ENCODE measurements at regions not wholly inside any gene's neighbourhood (a gene's known extent, or its start where the extent isn't known, plus 50 kb on each side); places are given as distances from the start of the nearest gene placed in this dataset.

DNA sequence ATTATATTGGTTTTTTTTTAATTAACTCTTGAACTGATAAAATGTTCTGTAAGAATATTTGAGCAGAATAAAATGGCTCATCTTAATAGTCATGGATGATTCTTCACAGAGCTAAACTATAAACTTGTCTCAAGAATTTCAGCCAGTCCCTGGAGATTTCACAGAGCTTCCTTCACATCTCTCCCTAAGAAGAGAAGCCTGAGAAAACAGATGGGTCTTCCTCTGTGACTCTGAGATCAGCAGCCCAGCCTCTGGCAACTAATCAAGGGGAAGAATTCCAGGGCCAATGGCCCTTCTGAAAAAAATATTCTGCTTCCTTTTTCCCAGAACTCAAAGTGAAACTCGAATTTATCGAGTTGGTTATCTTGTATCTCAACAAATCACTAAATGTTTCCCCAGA lies 122.2 kb upstream of the ITGA1 start:
- in situ Hi-C loops (cut with MboI; ENCODE audit: low sequenced_read_pairs): loop anchor here (25.0 kb wide), 1 partner anchor 1703 kb away; no protein-coding TSS in a partner anchor

DNA sequence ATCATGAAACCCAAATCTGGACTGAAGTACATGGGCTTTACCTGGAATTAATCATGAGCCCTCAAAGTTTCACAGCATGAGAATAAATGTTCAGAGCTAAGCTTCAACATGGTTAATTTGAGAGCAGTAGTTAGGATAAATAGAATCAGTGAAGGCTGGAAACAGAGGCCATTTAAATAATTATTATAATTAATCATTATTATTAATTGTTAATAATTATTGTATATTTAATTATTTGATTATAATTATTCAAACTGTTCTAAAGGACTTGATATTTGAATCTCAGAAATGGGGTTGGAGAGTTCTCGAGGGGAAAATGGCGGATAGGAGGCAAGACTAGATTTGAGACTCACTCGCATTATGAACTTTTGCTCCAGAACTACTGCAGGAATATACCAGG lies 119.6 kb upstream of the ITGA1 start:
- in situ Hi-C loops (cut with MboI; ENCODE audit: low sequenced_read_pairs): loop anchor here (25.0 kb wide), 1 partner anchor 1706 kb away; no protein-coding TSS in a partner anchor

DNA sequence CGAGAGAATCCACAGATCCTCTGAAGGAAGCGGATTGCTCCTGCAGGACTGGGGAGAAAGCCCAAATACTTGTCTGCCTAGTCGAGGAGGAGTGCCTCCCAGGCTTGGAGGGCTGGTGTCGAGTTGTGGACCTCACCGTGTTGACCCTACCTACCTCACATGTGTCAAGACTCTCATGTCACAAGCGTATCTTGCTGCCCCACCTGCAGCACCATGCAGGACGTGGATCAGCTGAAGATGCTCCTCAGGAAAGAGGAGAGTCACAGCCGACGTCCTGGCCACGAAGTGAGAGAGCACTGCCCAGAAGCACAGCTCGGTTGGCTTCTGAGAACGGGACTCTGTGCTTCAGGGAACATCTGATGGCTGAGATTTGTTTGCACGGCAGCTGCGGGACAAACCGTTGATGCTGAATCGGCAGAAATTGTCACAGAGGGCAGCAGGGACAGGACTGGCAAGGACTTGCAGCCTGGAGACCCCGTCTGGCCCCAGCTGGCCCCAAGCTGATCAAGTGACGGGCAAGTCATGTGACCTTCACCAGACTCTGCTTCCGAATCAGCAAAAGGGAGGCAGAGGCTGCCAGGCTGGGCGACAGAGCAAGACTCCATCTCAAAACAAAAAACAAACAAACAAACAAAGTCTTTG lies 119.1 kb upstream of the ITGA1 start:
- in situ Hi-C loops (cut with MboI; ENCODE audit: low sequenced_read_pairs): loop anchor here (25.0 kb wide), 1 partner anchor 1706 kb away; no protein-coding TSS in a partner anchor

DNA sequence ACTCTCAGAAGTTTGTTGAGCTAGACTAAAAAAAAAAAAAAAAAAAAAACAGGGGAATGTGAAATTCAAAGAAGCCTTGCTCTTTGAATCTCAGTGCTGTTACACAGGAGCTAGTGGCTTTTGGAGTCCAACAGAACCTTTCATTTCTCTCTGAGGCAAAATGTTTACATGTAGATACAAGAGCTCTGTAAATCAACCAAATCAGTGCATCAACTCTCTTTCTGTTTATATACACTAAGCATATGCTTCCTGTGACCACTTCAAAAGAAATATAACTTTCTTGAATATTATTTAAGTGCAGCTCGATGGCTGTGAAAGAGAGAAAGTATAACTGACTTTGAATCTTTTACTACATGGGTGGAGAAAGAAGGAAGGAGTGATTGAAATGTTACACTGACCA lies 115.3 kb upstream of the ITGA1 start:
- in situ Hi-C loops (cut with MboI; ENCODE audit: low sequenced_read_pairs): loop anchor here (25.0 kb wide), 1 partner anchor 1710 kb away; no protein-coding TSS in a partner anchor

DNA sequence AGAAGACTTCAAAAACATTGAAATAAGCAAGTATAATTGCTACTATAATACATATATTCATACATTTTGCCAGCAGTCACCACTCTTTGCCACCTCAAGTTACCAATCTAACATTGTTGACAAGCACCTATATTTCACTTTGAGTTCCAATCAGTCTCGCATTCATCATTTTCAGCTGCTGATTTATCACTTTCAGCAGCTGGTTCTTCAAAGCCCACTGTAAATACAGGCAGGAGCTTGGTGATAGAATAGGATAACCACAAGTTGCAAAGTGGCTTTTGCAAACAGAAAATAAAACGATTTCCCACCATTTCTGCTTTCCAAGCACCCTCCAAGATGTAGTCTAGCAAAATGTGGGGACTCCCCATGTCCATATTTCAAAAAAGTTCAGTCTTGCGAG lies 114.2 kb upstream of the ITGA1 start:
- in situ Hi-C loops (cut with MboI; ENCODE audit: low sequenced_read_pairs): loop anchor here (25.0 kb wide), 1 partner anchor 1711 kb away; no protein-coding TSS in a partner anchor

DNA sequence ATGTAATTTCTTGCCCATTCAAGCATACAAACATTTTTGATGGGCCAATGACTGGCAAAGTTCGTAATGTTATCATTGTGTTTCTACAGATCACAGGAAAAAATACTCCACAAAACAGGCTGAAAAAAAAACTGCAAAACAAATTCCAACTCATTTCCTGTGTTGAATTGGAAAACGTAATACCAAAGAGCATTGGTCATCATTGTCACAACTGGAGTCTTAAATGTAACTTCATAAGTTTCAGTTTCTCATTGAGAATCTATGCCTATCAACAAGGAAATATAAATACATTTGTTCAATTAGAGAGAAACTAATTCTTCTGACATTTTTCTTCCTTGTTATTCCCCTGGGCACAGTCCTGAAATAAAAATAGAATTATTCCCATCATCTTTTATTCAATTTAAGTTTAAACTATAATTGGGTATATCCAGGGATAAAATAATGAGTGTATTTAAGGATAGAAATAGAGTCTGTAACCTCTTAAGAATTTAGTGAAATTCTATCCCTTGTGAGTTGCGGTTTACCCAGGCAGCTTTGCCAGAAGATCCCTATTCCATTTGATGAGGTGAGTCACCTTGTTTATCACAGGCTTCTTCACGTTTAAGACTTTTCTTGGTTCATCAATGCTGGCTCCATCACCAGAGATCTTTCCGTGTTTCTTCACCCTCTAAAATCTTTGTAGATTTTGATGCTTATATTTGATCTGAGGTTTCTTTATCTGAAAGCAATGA lies 112.7 kb upstream of the ITGA1 start:
- in situ Hi-C loops (cut with MboI; ENCODE audit: low sequenced_read_pairs): loop anchor here (25.0 kb wide), 1 partner anchor 1713 kb away; no protein-coding TSS in a partner anchor

DNA sequence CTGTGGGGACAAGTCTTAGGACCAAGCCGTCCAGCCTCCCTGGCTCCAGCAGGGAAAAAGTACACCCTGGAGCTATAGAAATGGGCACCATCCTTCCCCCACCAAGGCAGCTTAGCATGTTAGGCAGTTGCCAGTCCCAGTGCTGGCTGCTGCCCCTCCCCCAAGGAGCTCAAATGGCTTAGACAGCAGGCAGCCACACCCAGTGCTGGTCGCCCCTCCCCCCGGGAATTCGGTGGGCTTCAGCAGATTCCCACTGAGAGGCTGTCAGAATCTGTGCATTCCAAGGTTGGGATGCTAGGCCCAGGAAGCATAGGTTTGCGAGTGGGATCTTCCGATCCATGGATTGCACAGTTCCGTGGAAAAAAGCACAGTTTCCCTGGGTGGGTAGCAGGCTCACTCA lies 105.2 kb upstream of the ITGA1 start:
- in situ Hi-C loops (cut with MboI; ENCODE audit: low sequenced_read_pairs): no loop called here

DNA sequence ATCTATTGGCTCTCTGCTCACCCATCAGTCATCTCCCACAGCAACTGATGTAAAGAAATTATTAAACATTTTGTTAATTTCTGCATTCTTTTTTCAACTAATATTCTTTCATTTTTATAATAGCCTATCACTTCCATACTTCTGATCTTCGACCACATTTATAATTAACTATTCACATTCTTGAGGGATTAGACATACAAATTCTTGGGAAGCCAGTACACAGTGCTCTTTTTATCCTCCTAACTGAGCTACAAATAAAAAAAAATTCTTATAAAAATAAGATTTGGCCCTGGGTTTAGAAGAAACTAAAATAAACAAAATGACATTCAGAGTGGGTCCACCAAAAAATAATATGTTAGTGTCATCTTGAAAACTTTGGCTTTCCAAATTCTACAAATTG lies 103.7 kb upstream of the ITGA1 start:
- in situ Hi-C loops (cut with MboI; ENCODE audit: low sequenced_read_pairs): no loop called here

DNA sequence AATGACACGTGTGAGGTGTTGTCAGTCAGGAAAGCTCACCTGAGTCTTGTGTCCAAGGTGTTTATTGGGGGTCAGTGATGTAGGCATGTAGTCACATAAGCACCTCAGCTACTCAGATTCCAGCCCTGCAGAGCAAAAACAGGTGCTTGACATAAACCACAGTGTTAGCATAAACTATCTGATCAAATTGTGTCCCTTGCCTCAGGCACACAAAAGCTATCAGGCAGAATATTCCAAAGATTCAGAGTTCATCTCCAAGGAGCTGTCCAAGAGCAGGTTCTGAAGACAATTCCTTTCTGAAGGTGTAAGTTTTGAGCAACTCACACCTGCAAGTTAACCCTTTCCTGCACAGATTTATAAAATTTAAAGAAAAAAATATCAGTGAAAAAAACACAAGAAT lies 102.2 kb upstream of the ITGA1 start:
- in situ Hi-C loops (cut with MboI; ENCODE audit: low sequenced_read_pairs): no loop called here

DNA sequence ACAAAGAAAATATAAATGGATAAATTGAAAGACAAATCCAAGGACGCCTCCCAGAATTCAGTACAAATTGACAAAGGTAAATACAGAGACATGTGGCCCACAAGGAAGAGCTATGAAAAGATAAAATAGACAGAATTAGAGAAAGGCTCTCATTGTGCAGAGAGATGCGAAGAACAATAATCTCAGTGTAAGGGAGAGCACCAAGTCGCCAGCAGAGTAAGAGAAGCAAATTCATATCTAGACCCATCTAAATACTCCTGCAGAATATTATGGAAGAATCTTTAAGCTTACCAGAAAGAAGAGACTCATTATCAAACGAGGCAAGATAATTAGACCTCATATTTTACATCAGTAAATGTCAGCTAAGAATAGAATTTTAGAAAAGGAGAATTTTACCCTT lies 101.7 kb upstream of the ITGA1 start:
- in situ Hi-C loops (cut with MboI; ENCODE audit: low sequenced_read_pairs): no loop called here

DNA sequence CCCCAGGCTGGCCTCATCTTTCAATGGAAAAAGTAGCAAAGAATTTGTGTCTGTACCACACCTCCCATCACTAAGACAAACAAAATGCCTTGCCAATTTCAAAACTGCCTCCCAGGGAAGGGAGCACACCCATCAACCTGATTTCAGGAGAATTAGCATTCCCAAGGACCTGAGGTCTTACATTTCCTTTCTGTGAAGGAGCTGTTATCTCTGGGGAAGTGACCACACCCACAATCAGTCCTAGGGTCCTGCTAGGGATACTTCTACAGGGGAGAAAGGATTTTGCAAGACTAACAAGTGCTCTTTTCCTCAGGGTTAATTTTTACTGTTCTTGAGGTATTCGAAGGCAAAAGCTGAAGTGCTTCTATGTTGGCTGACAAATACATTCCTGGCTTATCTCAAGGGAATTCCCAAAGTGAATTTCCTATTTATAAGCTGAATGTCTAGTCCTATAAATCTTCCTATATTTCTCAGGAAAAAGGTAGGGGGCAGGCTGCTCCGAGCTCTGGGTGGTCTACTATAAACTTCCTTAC lies 97.4 kb upstream of the ITGA1 start:
- in situ Hi-C loops (cut with MboI; ENCODE audit: low sequenced_read_pairs): no loop called here

DNA sequence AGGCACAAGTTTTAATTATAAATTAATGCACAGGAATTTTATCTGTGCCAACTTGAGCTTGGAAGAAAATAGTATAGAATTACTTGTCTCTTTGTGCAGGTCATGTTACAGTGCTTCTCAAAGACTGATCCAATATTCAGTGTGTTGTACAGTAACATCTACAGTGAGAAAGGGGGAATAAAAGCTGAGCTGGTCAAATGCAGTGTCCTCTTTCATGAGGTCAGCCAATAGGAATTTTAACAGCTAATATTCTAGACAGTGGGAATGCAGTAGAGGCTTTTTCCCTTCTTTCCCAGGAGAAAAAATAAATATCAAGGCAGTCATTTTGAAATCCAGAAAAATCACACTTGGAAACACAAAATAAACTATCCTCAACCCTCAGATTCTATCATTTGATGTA lies 95.7 kb upstream of the ITGA1 start:
- in situ Hi-C loops (cut with MboI; ENCODE audit: low sequenced_read_pairs): no loop called here

DNA sequence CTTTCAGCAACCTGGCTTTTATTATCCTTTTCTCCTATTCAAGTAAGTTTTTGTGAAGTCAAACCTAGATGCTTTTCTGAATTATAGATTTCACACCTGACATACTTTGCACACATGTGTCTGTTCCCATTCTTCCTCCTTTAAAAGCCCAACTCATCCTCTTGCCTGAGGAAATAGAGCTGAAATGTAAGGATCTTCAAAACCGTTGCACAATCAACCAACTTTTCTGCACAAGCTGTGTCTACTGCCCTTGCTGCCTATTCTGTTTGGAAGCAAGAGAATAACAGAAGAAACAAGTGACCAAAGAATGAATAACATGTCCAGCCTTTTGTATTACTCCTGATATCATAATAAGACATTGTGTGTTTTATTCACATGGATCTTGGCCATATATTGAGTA lies 95.1 kb upstream of the ITGA1 start:
- in situ Hi-C loops (cut with MboI; ENCODE audit: low sequenced_read_pairs): no loop called here

DNA sequence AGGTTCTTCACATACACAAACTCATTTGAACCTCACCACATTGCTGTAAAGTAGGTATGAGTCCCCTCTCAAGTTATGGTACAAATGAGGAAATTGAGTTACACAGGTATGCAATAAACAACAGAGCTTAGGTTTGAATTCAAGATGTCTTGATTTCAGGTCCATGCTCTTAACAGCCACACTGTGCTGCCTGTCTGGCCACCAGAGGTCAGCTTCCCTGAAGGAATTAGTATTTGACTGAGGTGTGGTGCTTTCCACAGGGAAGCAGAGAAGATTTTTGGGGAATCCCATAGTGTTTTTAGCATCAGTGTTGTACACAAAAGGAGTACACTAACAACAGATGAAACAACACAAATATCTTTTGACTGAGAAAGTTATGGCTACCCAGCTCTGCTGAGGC lies 94.4 kb upstream of the ITGA1 start:
- in situ Hi-C loops (cut with MboI; ENCODE audit: low sequenced_read_pairs): no loop called here

DNA sequence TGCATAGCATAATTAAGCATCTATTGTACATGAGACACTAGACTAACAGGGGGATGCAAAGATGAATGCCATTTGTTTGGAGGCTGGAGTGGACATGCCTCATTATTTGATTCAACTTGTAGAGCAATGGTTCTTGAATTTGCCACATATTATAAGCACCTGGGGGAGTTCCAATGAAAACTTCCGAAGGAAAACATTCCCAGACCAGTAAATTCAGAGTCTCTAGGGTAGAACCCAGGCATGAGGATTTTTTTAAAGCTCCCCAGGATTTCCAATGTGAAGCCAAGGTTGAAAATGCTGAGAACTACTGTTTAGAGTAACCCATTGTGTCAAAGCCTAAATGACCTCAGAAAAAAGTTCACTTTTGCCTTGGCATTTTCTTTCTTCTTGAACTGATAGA lies 93.9 kb upstream of the ITGA1 start:
- in situ Hi-C loops (cut with MboI; ENCODE audit: low sequenced_read_pairs): no loop called here

DNA sequence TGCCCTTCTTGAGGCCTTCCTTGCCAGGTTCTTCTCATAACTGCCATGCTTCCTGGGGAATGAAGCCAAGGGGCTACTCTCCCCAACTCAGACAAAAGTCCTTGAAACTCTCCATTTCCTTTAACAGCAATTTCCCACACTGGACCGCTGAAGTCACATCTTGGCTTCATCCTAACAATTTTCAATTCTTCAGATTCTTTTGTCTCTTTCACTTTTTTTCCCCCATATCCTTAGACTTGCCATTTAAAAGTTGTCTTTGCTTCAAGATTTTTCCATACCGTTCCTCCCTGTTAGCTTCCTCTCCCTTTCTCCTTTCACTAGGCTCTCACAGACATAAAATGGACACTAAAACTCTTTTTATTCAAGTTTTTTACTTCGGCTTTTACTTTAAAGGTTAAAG lies 93.1 kb upstream of the ITGA1 start:
- in situ Hi-C loops (cut with MboI; ENCODE audit: low sequenced_read_pairs): no loop called here

DNA sequence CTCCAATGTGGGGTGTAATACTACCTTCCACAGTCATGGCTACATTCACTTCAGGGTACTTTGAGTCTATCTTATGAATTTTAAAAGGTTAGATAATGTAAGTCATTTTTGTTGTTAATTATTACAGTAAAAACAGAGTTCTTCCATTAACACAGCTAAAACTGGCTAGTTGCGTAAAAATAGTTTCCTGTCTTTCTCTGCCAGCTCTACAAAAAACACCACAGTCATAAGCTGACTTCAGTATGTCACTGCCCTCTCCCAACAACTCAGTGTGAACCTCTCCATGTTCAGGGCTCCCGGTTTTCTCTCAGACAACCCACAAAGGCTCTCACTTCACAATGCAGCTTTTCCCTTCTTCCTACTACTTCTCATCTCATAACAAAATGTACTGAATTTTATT lies 84.8 kb upstream of the ITGA1 start:
- in situ Hi-C loops (cut with MboI; ENCODE audit: low sequenced_read_pairs): no loop called here

DNA sequence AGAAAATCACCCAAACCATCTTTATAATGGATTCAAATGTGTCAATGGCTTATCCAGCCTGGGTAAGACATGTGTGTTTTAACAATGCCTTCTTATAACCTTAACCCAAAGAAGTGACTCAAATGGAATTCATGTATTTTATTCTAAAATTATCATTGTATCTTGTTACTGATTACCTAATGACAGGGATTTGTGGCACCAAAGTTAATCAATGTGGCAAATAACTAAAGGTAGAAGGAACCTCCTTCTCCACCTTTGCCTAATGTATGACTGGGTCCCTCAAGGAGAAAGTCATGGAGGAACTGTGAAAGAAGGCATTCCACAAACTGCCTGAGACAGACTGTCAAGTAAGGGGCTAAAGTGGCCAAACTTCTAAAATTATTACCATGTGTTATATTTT lies 84.4 kb upstream of the ITGA1 start:
- in situ Hi-C loops (cut with MboI; ENCODE audit: low sequenced_read_pairs): no loop called here

DNA sequence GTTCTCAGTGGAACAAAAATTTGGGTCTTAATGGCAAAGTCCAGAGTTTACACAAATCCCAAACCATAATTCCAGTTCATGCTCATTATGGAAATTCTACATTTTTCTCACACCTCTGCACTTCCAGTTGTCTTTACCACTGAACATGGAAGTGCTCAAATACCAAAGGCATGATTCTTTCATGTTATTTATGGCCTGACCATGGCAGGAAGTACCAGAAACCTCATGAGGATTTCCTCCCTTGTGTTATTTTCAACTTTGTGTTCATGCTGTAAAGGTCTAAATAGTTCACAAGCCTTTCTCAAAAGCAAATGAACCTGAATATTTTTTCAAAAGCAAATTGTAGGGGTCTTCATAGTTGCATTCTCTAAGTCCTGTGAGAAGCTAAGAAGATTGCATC lies 82.0 kb upstream of the ITGA1 start:
- in situ Hi-C loops (cut with MboI; ENCODE audit: low sequenced_read_pairs): no loop called here

DNA sequence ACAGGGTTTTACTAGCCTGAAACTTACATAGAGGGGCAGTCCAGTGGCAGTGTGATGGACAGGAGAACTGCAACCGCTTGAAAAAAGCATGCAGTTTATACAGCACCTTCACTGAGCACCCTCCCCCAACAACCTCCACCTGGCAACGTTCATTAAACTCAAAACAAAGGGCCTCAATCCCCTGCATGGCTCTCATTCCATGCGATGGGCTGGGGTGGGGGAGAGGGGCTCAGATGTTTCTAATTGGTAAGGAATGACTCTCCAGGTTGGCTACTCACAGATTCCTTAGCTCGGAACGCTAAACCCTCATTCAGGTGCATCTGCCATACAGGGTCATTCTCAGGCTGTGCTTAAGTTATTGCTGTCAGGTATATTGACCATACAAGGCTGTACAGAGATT lies 80.9 kb upstream of the ITGA1 start:
- in situ Hi-C loops (cut with MboI; ENCODE audit: low sequenced_read_pairs): no loop called here

DNA sequence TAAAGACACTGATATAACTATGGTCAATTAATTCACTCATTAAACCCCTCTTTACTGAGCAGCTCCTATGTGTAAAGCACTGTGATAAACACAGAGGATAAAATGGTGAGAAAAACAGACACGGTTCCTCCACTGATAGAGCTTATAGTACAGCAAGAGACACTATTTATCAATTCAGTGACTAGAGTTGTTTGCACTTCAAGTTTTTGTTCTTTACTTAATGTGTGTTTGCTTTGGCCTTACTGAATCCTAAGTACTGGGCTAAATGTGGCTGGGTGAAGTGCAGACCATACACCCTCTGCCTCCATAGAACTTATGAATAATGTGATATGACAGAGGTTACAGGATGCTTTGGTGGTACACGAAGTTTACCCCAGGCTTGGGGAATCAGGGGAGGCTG lies 80.1 kb upstream of the ITGA1 start:
- in situ Hi-C loops (cut with MboI; ENCODE audit: low sequenced_read_pairs): no loop called here

DNA sequence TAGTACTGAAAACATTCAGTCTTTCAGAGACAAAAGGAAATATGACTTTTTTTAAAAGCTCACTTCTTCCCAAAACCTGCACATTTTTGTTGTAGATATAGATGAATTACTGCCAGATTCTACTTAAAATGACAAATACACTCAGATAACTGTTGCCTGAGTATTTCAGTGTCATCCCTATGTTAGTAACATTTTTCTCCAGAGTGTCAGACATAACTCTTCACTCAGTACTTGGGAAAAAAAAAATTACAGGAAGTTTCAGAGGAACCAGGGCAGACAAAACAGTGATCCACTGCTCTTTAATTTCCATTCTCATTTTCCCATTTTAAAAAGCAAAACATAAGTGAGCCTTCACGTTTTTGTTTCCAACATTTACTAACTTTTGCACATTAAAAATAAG lies 79.3 kb upstream of the ITGA1 start:
- in situ Hi-C loops (cut with MboI; ENCODE audit: low sequenced_read_pairs): no loop called here

Data from HL-60/S4 (cell line).